Immature natural killer cell (primary cell): ENCODE measurements at regions not wholly inside any gene's neighbourhood (a gene's known extent, or its start where the extent isn't known, plus 50 kb on each side); places are given as distances from the start of the nearest gene placed in this dataset.

ENCODE experiments used
- DNase-seq, 3 donors: peaks; one replicate each; pipeline ENCODE4 v3.0.0; 2022; ENCODE audit warnings: mixed read lengths in 1 of 3
- H3K27ac Mint-ChIP-seq, 6 donors: one replicate each; pipeline ENCODE4 v1.8.0; 2020; ENCODE audit warnings: mixed read lengths in 6 of 6, mild to moderate bottlenecking in 5 of 6, inconsistent platforms in 4 of 6, moderate library complexity in 3 of 6
- H3K27me3 Mint-ChIP-seq, 3 donors: one replicate each; pipeline ENCODE4 v1.8.0; 2020 to 2021; ENCODE audit warnings: low read depth in 3 of 3, mild to moderate bottlenecking in 3 of 3, mixed read lengths in 3 of 3, moderate library complexity in 3 of 3, inconsistent platforms in 1 of 3
- H3K36me3 Mint-ChIP-seq, 3 donors: one replicate each; pipeline ENCODE4 v1.8.0; 2020; ENCODE audit warnings: mixed read lengths in 3 of 3, inconsistent platforms in 2 of 3, mild to moderate bottlenecking in 2 of 3
- H3K4me1 Mint-ChIP-seq, 2 donors: one replicate each; pipeline ENCODE4 v1.8.0; 2020; ENCODE audit warnings: inconsistent platforms in 2 of 2, mild to moderate bottlenecking in 2 of 2, mixed read lengths in 2 of 2, moderate library complexity in 1 of 2
- H3K4me3 Mint-ChIP-seq, 5 donors: one replicate each; pipeline ENCODE4 v1.8.0; 2020; ENCODE audit warnings: mild to moderate bottlenecking in 5 of 5, mixed read lengths in 5 of 5, inconsistent platforms in 3 of 5, moderate library complexity in 3 of 5
- H3K9me3 Mint-ChIP-seq, 6 donors: one replicate each; pipeline ENCODE4 v1.8.0; 2020; ENCODE audit warnings: mild to moderate bottlenecking in 6 of 6, mixed read lengths in 6 of 6, inconsistent platforms in 4 of 6, moderate library complexity in 3 of 6

- Mint-ChIP-seq H3K9me3 (peaks cover 0 to 8% (median 1%) of the 10 kb centered on the region in 6 donors), H3K27me3 (peaks cover 4 to 43% (median 24%) of the 10 kb centered on the region in 3 donors), H3K4me1 (peaks cover 4 to 10% of the 10 kb centered on the region in 2 donors), H3K27ac (no peak overlapping the region), H3K4me3 (no peak overlapping the region), H3K36me3 (peaks cover 0 to 12% (median 0%) of the 10 kb centered on the region in 3 donors)
- no peak for DNase-seq
Measured at GRCh38 chr18:77360315-77361190, 110.9 kb downstream of the GALR1 start.

GRCh38 chr18:77361382-77361781, 111.7 kb downstream of the GALR1 start:
- Mint-ChIP-seq H3K4me1 (peaks cover 12 to 18% of the 10 kb centered on the region in 2 donors), H3K27ac (no peak overlapping the region), H3K9me3 (peaks cover 0 to 8% (median 1%) of the 10 kb centered on the region in 6 donors), H3K27me3 (peaks cover 4 to 40% (median 22%) of the 10 kb centered on the region in 3 donors), H3K36me3 (peaks cover 0 to 12% (median 0%) of the 10 kb centered on the region in 3 donors), H3K4me3 (no peak overlapping the region)
- DNase-seq, result no peak

- peaks cover 7 to 25% (median 18%) of the 10 kb centered on the region in 6 donors for H3K9me3 Mint-ChIP-seq
- no peak for DNase-seq
- H3K27me3 Mint-ChIP-seq, result peaks cover 3 to 20% (median 18%) of the 10 kb centered on the region in 3 donors
- peaks cover 18 to 19% of the 10 kb centered on the region in 2 donors for H3K4me1 Mint-ChIP-seq
- peak overlapping the region in 5 of 6 donors; percentile 6 to 43 (median 9) for H3K27ac Mint-ChIP-seq
- H3K36me3 Mint-ChIP-seq, result peaks cover 7 to 14% (median 9%) of the 10 kb centered on the region in 3 donors
- H3K4me3 Mint-ChIP-seq, result peak overlapping the region in 4 of 5 donors; percentile 1 to 59 (median 22)
Measured at GRCh38 chr18:77365667-77366066, 116.0 kb downstream of the GALR1 start.

DNA sequence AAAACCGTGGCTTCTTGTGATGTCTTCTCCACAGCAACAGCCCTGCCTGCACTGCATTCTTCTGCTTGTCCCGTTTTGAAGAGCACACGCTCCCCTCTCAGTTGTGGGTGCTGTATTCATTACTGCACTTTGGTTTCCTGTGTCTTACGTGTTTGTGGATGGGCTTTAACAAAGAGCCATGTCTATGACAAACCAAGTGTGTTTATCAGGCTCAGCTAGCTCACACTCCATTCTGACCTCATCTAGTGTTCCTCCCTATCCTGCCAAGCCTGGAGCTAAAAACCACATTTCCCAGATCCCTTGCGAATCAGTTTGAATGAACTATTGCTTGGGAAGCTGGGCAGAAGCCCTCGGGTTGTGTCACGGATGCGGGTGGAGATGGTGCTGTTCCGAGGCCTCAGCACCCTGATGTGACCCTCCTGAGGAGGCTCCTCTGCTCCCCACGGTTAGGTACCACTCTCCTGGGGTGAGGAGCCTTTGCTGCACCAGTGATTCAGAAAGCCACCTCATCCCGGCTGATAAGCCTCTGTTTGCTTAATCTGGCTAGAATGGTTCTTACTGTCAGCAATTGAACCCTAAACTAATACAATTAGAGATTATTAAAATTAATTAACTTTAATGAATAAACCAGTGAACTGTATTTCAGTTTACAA, 116.5 kb downstream of the GALR1 start:
- Mint-ChIP-seq H3K27ac (peak overlapping the region in 4 of 6 donors; percentile 31 to 43 (median 39)), H3K9me3 (peaks cover 7 to 25% (median 18%) of the 10 kb centered on the region in 6 donors), H3K4me3 (peak overlapping the region; percentile 1 to 59 (median 16)), H3K4me1 (peaks cover 18 to 19% of the 10 kb centered on the region in 2 donors), H3K36me3 (peaks cover 7 to 14% (median 9%) of the 10 kb centered on the region in 3 donors), H3K27me3 (peaks cover 3 to 18% (median 18%) of the 10 kb centered on the region in 3 donors)
- peak in 2 of 3 donors; percentile 13 to 14 for DNase-seq

DNA sequence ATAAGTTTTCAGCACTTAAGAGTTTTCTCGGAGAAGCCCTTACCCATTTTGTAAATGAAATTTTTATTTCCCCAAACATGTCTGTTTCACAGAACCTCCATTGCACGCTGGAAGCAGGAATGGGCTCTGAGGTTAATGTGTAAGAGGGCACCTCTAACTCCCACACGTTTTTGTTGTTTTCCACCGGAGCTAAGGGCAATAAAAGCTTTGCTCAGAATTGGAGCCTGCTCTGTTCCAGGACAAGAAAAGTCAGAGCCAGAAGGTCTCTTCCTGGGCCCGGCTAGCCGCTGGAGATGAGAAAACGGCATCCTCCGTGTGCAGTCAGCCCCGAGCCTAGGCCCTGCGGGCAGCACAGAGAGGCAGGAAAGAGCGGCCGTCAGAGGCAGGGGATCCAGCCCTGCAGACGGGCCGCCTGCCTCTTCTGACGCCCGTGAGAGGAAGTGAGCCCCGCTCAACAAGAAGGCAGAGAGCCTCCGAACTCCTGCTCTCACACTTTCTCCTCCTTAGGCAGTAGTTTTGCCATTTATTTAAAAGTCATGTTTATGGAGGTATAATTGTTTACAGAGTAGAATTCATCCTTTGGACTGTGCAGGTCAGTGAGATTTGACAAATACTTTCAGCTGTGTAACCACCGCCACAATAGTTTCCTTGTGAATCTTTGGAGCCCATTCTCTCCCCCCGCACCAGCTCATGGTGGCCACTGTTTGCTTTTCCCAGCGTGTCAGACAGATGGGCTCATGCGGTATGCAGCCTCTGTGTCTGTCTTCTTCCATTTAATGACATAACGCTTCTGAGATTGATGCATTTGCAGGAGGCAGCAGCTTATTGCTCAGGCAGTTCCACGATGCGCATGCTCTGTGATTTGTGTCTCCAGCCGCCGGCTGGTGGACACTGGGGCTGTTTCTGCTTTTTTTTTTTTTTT, 117.3 kb downstream of the GALR1 start:
- Mint-ChIP-seq H3K9me3 (peaks cover 7 to 25% (median 18%) of the 10 kb centered on the region in 6 donors), H3K27ac (no peak overlapping the region), H3K4me3 (peak overlapping the region in 3 of 5 donors; percentile 18 to 39 (median 30)), H3K4me1 (peaks cover 18 to 19% of the 10 kb centered on the region in 2 donors), H3K36me3 (peaks cover 7 to 14% (median 9%) of the 10 kb centered on the region in 3 donors), H3K27me3 (peaks cover 3 to 15% (median 12%) of the 10 kb centered on the region in 3 donors)
- no peak for DNase-seq

DNA sequence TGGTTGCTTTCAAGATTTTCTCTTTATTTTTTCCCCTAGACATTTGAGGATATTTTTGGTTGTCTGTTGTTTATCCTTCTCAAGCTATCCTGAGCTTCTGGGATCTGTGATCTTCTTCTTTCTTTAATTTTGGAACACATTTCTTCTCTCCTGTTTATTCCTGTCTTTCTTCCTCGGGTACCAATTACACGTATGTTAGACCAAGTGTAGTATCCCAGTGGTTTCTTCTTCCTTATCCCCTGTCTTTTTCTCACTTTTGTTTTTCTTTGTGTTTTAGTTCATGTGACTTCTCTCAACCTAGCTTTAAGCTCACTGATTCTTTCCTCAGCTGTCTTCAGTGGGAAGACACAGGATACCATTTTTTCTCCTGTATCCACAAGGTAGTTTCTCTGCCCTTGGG, 120.0 kb downstream of the GALR1 start:
- Mint-ChIP-seq H3K27me3 (peaks cover 3 to 8% (median 4%) of the 10 kb centered on the region in 3 donors), H3K27ac (no peak overlapping the region), H3K9me3 (peaks cover 7 to 18% (median 17%) of the 10 kb centered on the region in 6 donors), H3K4me3 (no peak overlapping the region), H3K4me1 (peaks cover 13 to 18% of the 10 kb centered on the region in 2 donors), H3K36me3 (peaks cover 7 to 9% (median 9%) of the 10 kb centered on the region in 3 donors)
- no peak for DNase-seq

DNA sequence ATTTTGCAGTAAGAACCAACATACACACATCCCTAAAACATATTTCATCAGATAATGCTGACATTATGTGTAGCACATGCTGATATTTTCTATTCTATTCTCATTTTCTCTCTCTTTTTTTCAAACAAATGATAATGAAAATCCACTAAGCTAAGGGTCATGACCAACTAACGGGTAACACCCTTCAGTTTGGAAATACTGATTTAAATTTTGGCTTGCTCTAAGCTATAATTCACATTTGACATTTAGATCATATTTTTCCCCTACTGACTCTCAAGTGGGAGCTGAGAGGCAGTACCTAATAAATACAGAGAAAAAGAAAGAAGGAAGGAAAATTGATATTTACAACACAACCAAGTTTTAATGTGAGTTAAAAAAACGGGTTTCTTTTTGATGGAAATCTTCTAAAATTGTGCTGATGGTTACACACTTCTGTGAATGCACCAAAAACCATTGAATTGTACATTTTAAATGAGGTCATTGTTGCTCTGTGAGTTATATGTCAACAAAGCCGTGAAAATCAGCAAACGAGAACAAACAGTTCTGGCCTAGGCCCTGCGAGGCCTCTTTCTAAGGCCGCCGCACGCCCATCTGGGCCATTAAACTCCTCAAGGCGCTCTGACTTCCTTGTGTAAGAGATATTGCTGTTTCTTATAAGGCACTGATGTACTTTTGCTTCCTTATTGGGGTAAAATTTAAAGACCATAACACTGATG, 124.2 kb downstream of the GALR1 start:
- Mint-ChIP-seq H3K4me1 (no peaks in the 10 kb centered on the region), H3K9me3 (peaks cover 7 to 16% (median 15%) of the 10 kb centered on the region in 6 donors), H3K36me3 (peaks cover 7 to 9% (median 9%) of the 10 kb centered on the region in 3 donors), H3K4me3 (no peak overlapping the region), H3K27ac (no peak overlapping the region), H3K27me3 (peaks cover 3 to 13% (median 4%) of the 10 kb centered on the region in 3 donors)
- DNase-seq, result no peak

DNA sequence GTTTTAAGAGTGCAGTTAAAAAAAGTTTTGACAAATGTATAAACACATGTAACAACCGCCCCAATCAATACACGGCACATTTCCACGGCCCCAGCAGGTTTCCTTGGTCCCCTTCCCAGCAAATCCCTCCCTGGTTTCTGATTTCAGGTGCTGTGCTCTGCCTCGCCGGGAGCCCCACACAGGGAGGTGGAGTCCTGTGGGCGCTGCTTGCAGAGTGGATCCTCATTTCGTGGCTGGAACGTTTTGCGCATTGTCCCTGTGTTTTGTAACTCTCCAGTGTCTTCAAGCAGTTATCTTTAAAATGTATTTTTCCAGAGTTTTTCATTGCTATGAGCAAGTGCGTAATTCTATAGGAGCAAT, 124.8 kb downstream of the GALR1 start:
- H3K9me3 Mint-ChIP-seq, result peaks cover 3 to 12% (median 10%) of the 10 kb centered on the region in 6 donors
- H3K4me1 Mint-ChIP-seq, result no peaks in the 10 kb centered on the region

GRCh38 chr18:77376043-77376732, 126.5 kb downstream of the GALR1 start:
- Mint-ChIP-seq H3K4me3 (no peak overlapping the region), H3K9me3 (no peaks in the 10 kb centered on the region), H3K27ac (no peak overlapping the region), H3K36me3 (no peaks in the 10 kb centered on the region), H3K27me3 (peaks cover 0 to 11% (median 2%) of the 10 kb centered on the region in 3 donors), H3K4me1 (no peaks in the 10 kb centered on the region)
- no peak for DNase-seq

More for the DNA sequence above, 124.8 kb downstream of the GALR1 start:
- DNase-seq, result no peak
- Mint-ChIP-seq H3K27ac (no peak overlapping the region), H3K4me3 (no peak overlapping the region), H3K27me3 (peaks cover 2 to 13% (median 4%) of the 10 kb centered on the region in 3 donors), H3K36me3 (peaks cover 5% of the 10 kb centered on the region in 3 donors)

- Mint-ChIP-seq H3K4me3 (no peak overlapping the region), H3K4me1 (no peaks in the 10 kb centered on the region), H3K36me3 (no peaks in the 10 kb centered on the region), H3K9me3 (no peaks in the 10 kb centered on the region), H3K27ac (no peak overlapping the region), H3K27me3 (peaks cover 0 to 11% (median under 1%) of the 10 kb centered on the region in 3 donors)
- DNase-seq, result no peak
Measured at GRCh38 chr18:77376733-77377094, 127.1 kb downstream of the GALR1 start.

DNA sequence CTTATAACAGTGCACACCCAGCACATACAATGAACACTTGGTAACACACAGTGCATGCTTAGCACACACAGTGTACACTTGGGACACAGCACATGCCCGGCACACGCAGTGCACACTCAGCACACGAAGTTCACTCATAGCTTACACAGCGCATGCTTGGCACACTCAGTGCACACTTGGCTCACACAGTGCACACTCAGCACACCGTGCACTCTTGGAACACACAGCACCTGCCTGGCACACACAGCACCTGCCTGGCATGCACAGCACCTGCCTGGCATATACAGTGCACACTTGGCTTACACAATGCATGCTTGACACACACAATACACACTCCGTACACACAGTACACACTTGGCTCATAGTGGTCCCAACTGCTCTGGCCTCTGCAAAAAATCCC, 128.2 kb downstream of the GALR1 start:
- H3K4me1 Mint-ChIP-seq, result no peaks in the 10 kb centered on the region
- H3K27ac Mint-ChIP-seq, result no peak overlapping the region
- no peak overlapping the region for H3K4me3 Mint-ChIP-seq
- H3K27me3 Mint-ChIP-seq, result peaks cover 3 to 11% (median 6%) of the 10 kb centered on the region in 3 donors
- H3K36me3 Mint-ChIP-seq, result no peaks in the 10 kb centered on the region
- peaks cover 0 to under 1% (median 0%) of the 10 kb centered on the region in 6 donors for H3K9me3 Mint-ChIP-seq
- DNase-seq, result no peak

DNA sequence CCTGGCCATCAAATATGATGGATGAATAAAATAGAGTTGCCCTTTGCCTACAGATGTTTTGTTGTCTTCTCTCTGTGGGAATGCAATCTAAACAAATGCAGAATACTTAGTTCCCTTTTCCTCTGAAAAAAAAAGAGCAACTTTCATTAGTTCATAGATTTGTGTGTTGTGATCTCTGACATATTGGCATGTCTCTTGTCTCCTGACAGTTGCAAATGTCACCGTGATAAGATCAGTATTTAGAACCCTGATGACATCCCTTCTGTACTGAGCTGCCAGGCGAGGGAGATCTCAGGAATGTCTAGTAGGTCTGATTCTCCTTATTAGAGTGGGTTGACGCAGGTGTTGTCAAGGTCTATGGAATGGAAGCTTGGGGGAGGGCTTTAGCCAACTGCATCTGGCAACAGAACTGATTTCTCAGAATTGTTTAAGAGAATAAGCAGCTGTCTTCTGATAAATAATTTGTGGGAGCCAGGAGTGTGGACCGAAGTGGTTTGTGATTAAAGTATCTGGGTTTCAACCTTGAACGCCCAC, 130.4 kb downstream of the GALR1 start:
- DNase-seq, result no peak
- no peaks in the 10 kb centered on the region for H3K4me1 Mint-ChIP-seq
- peaks cover 3 to 9% (median 8%) of the 10 kb centered on the region in 3 donors for H3K27me3 Mint-ChIP-seq
- no peak overlapping the region for H3K4me3 Mint-ChIP-seq
- H3K27ac Mint-ChIP-seq, result no peak overlapping the region
- H3K36me3 Mint-ChIP-seq, result no peaks in the 10 kb centered on the region
- H3K9me3 Mint-ChIP-seq, result peaks cover 0 to 2% (median 0%) of the 10 kb centered on the region in 6 donors
